Activated T-helper 17 cell treated with anti-CD3 and anti-CD28 coated beads, Interleukin-2, amount 50 U/mL, for 72 hours (primary cell): ENCODE measurements at regions not wholly inside any gene's neighbourhood (a gene's known extent, or its start where the extent isn't known, plus 50 kb on each side); places are given as distances from the start of the nearest gene placed in this dataset.

ENCODE experiments used
- ATAC-seq: fragments of 150-1000 bp; cut with Tn5 transposase; replicated peaks from 2 replicates; pipeline ENCODE4 v1.10.0; 2021; ENCODE audit warnings: mild to moderate bottlenecking, moderate library complexity
- H3K27ac Mint-ChIP-seq: one replicate; pipeline ENCODE4 v1.8.0; 2022; ENCODE audit warnings: mixed read lengths
- H3K27me3 Mint-ChIP-seq: one replicate; pipeline ENCODE4 v1.8.0; 2022; ENCODE audit warnings: mixed read lengths
- H3K36me3 Mint-ChIP-seq: one replicate; pipeline ENCODE4 v1.8.0; 2022; ENCODE audit warnings: low read depth, mild to moderate bottlenecking, mixed read lengths
- H3K4me1 Mint-ChIP-seq: one replicate; pipeline ENCODE4 v1.8.0; 2022; ENCODE audit warnings: mixed read lengths
- H3K4me3 Mint-ChIP-seq: one replicate; pipeline ENCODE4 v1.8.0; 2022; ENCODE audit warnings: mild to moderate bottlenecking, mixed read lengths
- H3K9me3 Mint-ChIP-seq: one replicate; pipeline ENCODE4 v1.8.0; 2022; ENCODE audit warnings: mixed read lengths

- Mint-ChIP-seq H3K36me3 (no peaks in the 10 kb centered on the region), H3K27ac (peak overlapping the region; percentile 69), H3K27me3 (no peaks in the 10 kb centered on the region), H3K4me1 (peaks cover 6% of the 10 kb centered on the region), H3K9me3 (no peaks in the 10 kb centered on the region), H3K4me3 (peak overlapping the region; percentile 39)
- peak; percentile 96 for ATAC-seq
Observed at GRCh38 chr14:98408713-98409112, 863.3 kb downstream of the BCL11B start.

- peak; percentile 59 for ATAC-seq
- Mint-ChIP-seq H3K9me3 (no peaks in the 10 kb centered on the region), H3K27ac (no peak overlapping the region), H3K27me3 (no peaks in the 10 kb centered on the region), H3K36me3 (no peaks in the 10 kb centered on the region), H3K4me3 (no peak overlapping the region), H3K4me1 (peaks cover 6% of the 10 kb centered on the region)
Observed at GRCh38 chr14:98411154-98411553, 860.8 kb downstream of the BCL11B start.

GRCh38 chr14:98412431-98412830 lies 859.6 kb downstream of the BCL11B start:
- Mint-ChIP-seq H3K27me3 (no peaks in the 10 kb centered on the region), H3K36me3 (no peaks in the 10 kb centered on the region), H3K4me1 (peaks cover 6% of the 10 kb centered on the region), H3K4me3 (no peak overlapping the region), H3K9me3 (no peaks in the 10 kb centered on the region), H3K27ac (no peak overlapping the region)
- no peak for ATAC-seq

- ATAC-seq, result no peak
- Mint-ChIP-seq H3K4me3 (no peak overlapping the region), H3K27me3 (no peaks in the 10 kb centered on the region), H3K9me3 (peaks cover 4% of the 10 kb centered on the region), H3K36me3 (no peaks in the 10 kb centered on the region), H3K4me1 (no peaks in the 10 kb centered on the region), H3K27ac (no peak overlapping the region)
Observed at GRCh38 chr14:98415766-98416165, 856.2 kb downstream of the BCL11B start.

GRCh38 chr14:98417001-98417400 lies 855.0 kb downstream of the BCL11B start:
- Mint-ChIP-seq H3K4me1 (no peaks in the 10 kb centered on the region), H3K27me3 (no peaks in the 10 kb centered on the region), H3K4me3 (no peak overlapping the region), H3K27ac (no peak overlapping the region), H3K36me3 (no peaks in the 10 kb centered on the region), H3K9me3 (peaks cover 4% of the 10 kb centered on the region)
- ATAC-seq, result no peak

- Mint-ChIP-seq H3K9me3 (no peaks in the 10 kb centered on the region), H3K4me1 (peaks cover 11% of the 10 kb centered on the region), H3K27me3 (no peaks in the 10 kb centered on the region), H3K4me3 (no peak overlapping the region), H3K36me3 (no peaks in the 10 kb centered on the region), H3K27ac (peak overlapping the region; percentile 31)
- ATAC-seq, result no peak
Observed at GRCh38 chr14:98428483-98428994, 843.5 kb downstream of the BCL11B start.

- ATAC-seq, result peak; percentile 43
- Mint-ChIP-seq H3K36me3 (no peaks in the 10 kb centered on the region), H3K27me3 (no peaks in the 10 kb centered on the region)
Observed at GRCh38 chr14:98433436-98433835, 838.6 kb downstream of the BCL11B start.

GRCh38 chr14:98437113-98437512 lies 834.9 kb downstream of the BCL11B start:
- Mint-ChIP-seq H3K9me3 (peaks cover 14% of the 10 kb centered on the region), H3K27ac (no peak overlapping the region), H3K27me3 (no peaks in the 10 kb centered on the region), H3K4me1 (peaks cover 21% of the 10 kb centered on the region), H3K4me3 (no peak overlapping the region), H3K36me3 (no peaks in the 10 kb centered on the region)
- no peak for ATAC-seq

More at GRCh38 chr14:98433436-98433835, 838.6 kb downstream of the BCL11B start:
- peak overlapping the region; percentile 70 for H3K27ac Mint-ChIP-seq
- peak overlapping the region; percentile 8 for H3K4me3 Mint-ChIP-seq
- peaks cover 19% of the 10 kb centered on the region for H3K4me1 Mint-ChIP-seq
- H3K9me3 Mint-ChIP-seq, result peaks cover 3% of the 10 kb centered on the region

GRCh38 chr14:98444077-98444476 lies 827.9 kb downstream of the BCL11B start:
- ATAC-seq, result peak; percentile 40
- peaks cover 12% of the 10 kb centered on the region for H3K9me3 Mint-ChIP-seq
- H3K4me1 Mint-ChIP-seq, result peaks cover 13% of the 10 kb centered on the region
- H3K27me3 Mint-ChIP-seq, result no peaks in the 10 kb centered on the region
- no peaks in the 10 kb centered on the region for H3K36me3 Mint-ChIP-seq
- H3K27ac Mint-ChIP-seq, result peak overlapping the region; percentile 90
- H3K4me3 Mint-ChIP-seq, result peak overlapping the region; percentile 55

- Mint-ChIP-seq H3K36me3 (no peaks in the 10 kb centered on the region), H3K4me1 (peaks cover 13% of the 10 kb centered on the region), H3K9me3 (peaks cover 9% of the 10 kb centered on the region), H3K27ac (no peak overlapping the region), H3K27me3 (no peaks in the 10 kb centered on the region), H3K4me3 (no peak overlapping the region)
- no peak for ATAC-seq
Observed at GRCh38 chr14:98445718-98446117, 826.3 kb downstream of the BCL11B start.

- no peak for ATAC-seq
- Mint-ChIP-seq H3K36me3 (no peaks in the 10 kb centered on the region), H3K4me1 (peaks cover 13% of the 10 kb centered on the region), H3K27me3 (no peaks in the 10 kb centered on the region), H3K27ac (no peak overlapping the region), H3K9me3 (peaks cover 8% of the 10 kb centered on the region), H3K4me3 (no peak overlapping the region)
Observed at GRCh38 chr14:98446508-98446907, 825.5 kb downstream of the BCL11B start.

GRCh38 chr14:98456231-98456630 lies 815.8 kb downstream of the BCL11B start:
- Mint-ChIP-seq H3K27ac (peak overlapping the region; percentile 33), H3K36me3 (no peaks in the 10 kb centered on the region), H3K27me3 (no peaks in the 10 kb centered on the region), H3K4me3 (no peak overlapping the region), H3K9me3 (peaks cover 5% of the 10 kb centered on the region), H3K4me1 (no peaks in the 10 kb centered on the region)
- no peak for ATAC-seq

GRCh38 chr14:98458702-98459101 lies 813.3 kb downstream of the BCL11B start:
- H3K4me3 Mint-ChIP-seq, result no peak overlapping the region
- peaks cover 5% of the 10 kb centered on the region for H3K9me3 Mint-ChIP-seq
- H3K36me3 Mint-ChIP-seq, result no peaks in the 10 kb centered on the region
- H3K4me1 Mint-ChIP-seq, result no peaks in the 10 kb centered on the region
- peak overlapping the region; percentile 21 for H3K27ac Mint-ChIP-seq
- H3K27me3 Mint-ChIP-seq, result no peaks in the 10 kb centered on the region
- no peak for ATAC-seq

GRCh38 chr14:98462908-98463307 lies 809.1 kb downstream of the BCL11B start:
- ATAC-seq, result no peak
- no peak overlapping the region for H3K4me3 Mint-ChIP-seq
- no peak overlapping the region for H3K27ac Mint-ChIP-seq
- H3K36me3 Mint-ChIP-seq, result no peaks in the 10 kb centered on the region
- peaks cover 5% of the 10 kb centered on the region for H3K9me3 Mint-ChIP-seq
- H3K27me3 Mint-ChIP-seq, result no peaks in the 10 kb centered on the region
- H3K4me1 Mint-ChIP-seq, result no peaks in the 10 kb centered on the region

- H3K4me3 Mint-ChIP-seq, result no peak overlapping the region
- H3K36me3 Mint-ChIP-seq, result no peaks in the 10 kb centered on the region
- no peak overlapping the region for H3K27ac Mint-ChIP-seq
- no peak for ATAC-seq
- H3K27me3 Mint-ChIP-seq, result no peaks in the 10 kb centered on the region
- H3K9me3 Mint-ChIP-seq, result peaks cover 5% of the 10 kb centered on the region
- H3K4me1 Mint-ChIP-seq, result no peaks in the 10 kb centered on the region
Observed at GRCh38 chr14:98466807-98467206, 805.2 kb downstream of the BCL11B start.

GRCh38 chr14:98470663-98471062 lies 801.3 kb downstream of the BCL11B start:
- no peak overlapping the region for H3K4me3 Mint-ChIP-seq
- no peaks in the 10 kb centered on the region for H3K4me1 Mint-ChIP-seq
- no peak overlapping the region for H3K27ac Mint-ChIP-seq
- H3K27me3 Mint-ChIP-seq, result no peaks in the 10 kb centered on the region
- H3K9me3 Mint-ChIP-seq, result peaks cover 5% of the 10 kb centered on the region
- H3K36me3 Mint-ChIP-seq, result no peaks in the 10 kb centered on the region
- ATAC-seq, result no peak
